CD4-positive, alpha-beta T cell treated with Interleukin-2 at 100 ng/mL for 4 hours (primary cell): ENCODE measurements at regions not wholly inside any gene's neighbourhood (a gene's known extent, or its start where the extent isn't known, plus 50 kb on each side); places are given as distances from the start of the nearest gene placed in this dataset.
A peak's percentile ranks its signal among the peaks of the same experiment; 100 is the strongest.

Source experiments
- DNase-seq: peaks from one replicate; pipeline ENCODE4 v3.0.0-alpha.2; 2020; ENCODE audit warnings: low spot score

GRCh38 chr3:117719316-117719926 lies 1009.8 kb downstream of the TUSC7 start:
- DNase-seq, result no peak

- DNase-seq, result no peak
Measured at GRCh38 chr3:117721866-117722265, 1012.3 kb downstream of the TUSC7 start.

- peak; percentile 2 for DNase-seq
Measured at GRCh38 chr3:117722856-117723255, 1013.3 kb downstream of the TUSC7 start.

- DNase-seq, result no peak
Measured at GRCh38 chr3:117723825-117724224, 1014.2 kb downstream of the TUSC7 start.

DNA sequence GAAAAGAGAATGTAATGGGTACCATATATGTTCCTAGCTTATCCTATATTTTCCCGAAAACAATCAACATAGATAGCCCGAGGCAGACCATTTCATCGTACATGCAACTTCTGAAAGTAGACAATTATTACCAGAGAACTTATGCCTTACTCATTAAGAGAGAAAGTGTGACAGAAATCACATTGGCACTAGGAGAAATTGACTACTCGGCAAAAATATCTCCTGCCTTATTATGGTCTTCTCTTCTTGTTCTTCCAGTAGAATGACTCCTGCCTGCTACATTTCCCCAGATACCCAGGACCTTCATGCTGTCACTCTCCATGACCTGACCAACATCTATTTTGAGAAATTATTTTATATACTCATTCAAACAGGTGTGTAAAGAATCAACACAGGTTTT lies 1015.7 kb downstream of the TUSC7 start:
- no peak for DNase-seq

DNA sequence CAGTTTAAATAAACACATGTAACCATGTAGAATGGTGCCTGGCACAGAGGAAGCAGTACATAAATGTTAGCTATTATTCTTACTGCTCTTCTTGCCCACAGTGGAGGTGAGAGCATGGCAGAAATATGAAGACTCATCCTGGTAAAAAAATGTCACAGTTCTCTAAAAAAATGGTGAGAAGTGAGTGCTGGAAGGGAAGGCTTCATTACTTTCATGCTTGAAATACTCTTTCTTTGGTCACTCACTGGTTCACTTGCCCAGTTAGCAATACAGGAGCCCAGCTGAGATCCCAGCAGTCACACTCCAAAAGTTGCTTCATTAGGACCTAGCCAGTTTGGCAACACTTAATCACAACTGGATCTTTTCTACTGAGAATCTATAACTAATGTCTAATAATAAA lies 1017.2 kb downstream of the TUSC7 start:
- no peak for DNase-seq

DNA sequence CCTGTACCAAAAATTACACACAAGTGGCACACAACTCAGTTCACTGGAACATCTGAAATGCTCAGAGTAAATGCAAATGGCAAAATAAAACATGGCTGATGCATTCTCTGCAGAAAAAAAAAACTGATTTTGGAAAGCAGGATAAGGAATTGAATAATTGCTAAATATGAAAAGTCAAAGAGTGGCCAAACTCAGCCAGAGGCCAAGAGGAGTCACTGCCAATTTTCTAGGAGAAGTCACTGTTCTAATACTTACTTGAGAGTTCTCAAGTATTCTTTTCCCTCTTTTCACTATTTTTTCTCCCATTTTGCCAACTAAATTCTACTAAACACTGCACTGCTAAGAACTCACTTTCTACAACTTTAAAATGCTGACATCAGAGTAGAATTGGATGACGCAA lies 1018.6 kb downstream of the TUSC7 start:
- DNase-seq, result no peak

DNA sequence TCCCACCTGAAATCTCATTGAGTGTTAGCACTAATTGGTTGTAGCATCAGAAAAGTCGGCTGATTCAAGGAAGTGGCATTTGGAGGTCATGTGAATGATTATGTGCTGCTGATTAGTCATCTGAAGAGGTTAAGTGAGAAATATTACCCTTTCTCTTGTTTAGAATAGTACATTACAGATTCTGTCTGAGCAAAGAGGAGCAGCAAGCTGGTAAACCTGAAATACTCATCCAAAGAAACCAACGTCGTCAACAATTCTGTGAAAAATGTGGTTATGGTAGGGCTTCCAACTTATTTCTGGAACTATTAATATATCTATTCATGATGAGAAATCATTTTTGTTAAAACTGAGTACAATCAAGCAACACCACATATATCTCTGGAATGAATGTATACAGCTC lies 1024.9 kb downstream of the TUSC7 start:
- DNase-seq, result no peak

- DNase-seq, result no peak
Measured at GRCh38 chr3:117735481-117736101, 1026.0 kb downstream of the TUSC7 start.

DNA sequence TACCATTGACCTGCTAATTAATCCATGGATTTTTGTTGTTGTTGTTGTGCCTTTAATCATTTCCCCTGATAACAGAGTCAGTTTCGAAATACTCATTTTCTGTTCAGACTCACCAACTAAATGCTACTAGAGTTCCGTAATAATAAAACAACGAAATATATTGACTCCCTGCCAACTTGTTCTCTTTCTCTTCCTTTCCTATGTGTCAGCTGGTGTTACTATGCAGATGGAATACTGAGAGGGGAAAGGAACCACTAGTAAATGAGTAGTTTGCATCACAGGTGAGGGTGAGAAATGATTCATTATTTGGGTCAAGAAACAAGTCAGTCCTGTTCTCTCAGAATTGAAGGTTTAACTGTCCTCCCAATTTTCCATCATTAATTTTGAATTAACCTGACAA lies 1027.3 kb downstream of the TUSC7 start:
- DNase-seq, result no peak

DNA sequence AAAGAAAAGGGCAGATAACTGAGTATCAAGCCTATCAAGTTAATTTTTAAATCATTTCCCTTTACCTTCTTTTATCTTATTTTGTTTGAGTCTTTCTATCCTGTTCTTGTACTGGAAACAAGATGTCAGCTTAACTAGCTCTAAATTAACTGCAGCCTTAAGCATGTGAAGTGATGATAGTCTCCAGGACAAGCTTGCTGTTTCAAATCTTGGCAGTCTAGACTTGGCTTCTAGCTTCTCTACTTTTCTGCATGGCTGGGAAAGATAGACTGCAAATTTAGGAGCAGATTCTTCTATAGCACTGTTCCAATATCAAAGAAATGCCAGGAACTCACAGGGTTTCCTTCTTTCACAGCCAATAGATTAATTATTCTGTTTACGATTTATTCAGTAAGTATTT lies 1034.4 kb downstream of the TUSC7 start:
- no peak for DNase-seq

DNA sequence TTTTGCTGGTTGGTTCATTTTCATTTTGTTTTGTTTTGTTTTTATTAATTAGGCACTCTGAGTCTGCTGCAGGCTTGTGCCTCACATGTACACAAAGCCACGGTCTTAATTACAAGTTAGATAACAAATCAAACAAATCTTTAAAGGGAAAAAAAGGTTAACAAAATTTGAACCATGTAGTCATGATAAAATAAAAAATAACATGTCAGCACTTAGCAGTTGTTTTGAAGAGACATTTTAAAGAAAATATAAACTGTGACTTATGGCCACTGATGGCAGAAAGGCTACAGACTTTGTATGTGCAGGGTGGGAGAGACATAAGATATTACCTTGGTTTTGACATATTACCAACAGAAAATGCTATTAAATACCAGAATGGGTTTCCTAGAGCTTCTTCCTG lies 1035.4 kb downstream of the TUSC7 start:
- DNase-seq, result no peak

DNA sequence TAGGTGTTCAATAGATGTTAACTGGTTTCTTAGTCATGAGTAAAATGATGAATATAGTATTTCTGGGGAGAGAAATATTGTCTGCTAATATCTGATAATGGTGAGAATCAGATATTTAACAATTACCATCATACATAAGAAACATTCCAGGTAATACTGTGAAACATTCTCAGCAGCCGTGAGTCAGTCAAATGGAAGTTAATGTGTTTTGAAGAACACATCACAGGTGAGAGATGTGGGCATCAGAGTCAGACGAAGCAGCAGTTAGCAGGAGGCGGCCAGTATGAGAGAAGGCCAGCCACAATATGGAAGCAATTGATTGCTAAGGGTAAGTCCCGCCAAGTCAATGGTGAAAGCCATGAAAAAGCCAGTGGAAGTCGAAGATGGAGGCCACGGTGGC lies 1035.9 kb downstream of the TUSC7 start:
- no peak for DNase-seq

DNA sequence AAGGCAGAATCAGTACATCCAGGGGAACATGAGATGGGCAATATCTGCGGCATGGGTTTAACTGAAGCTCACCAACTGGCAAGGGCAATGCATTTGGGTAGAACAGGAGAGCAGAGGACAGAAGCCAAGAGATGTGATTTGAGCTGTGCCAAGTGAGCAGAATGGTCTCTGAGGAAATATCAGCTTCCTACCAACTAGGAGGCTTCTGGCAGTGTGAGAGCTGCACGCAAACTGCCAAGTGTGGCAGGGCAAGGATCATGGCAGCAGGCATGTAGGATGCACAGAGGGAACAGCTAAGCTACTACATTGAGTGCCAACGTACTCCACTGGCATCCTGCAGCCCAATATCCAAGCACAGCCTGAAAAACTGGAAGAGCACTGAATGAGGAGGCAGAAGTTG lies 1036.5 kb downstream of the TUSC7 start:
- DNase-seq, result no peak

- DNase-seq, result no peak
Measured at GRCh38 chr3:117748131-117748530, 1038.6 kb downstream of the TUSC7 start.

GRCh38 chr3:117750674-117751269 lies 1041.2 kb downstream of the TUSC7 start:
- DNase-seq, result no peak

- no peak for DNase-seq
Measured at GRCh38 chr3:117751651-117752050, 1042.1 kb downstream of the TUSC7 start.

- DNase-seq, result no peak
Measured at GRCh38 chr3:117752984-117753717, 1043.6 kb downstream of the TUSC7 start.

DNA sequence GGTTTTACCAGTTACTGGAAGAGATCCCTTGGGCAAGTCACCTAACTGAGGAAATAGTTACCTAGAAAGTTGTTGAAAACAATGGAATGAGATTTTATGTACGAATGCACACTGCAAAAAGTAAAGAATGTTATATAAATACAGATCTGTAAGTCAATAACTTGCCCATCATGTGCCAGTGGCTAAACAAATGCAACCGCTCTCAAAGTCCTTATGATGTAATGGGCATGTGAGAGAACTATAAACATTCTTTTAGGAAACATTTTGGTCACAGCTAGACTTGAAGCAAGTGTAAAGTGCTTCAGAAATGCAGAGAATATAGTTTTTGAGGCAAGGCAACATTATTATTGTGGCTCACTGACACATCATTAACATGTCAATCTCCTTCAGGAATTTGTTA lies 1044.5 kb downstream of the TUSC7 start:
- DNase-seq, result no peak

DNA sequence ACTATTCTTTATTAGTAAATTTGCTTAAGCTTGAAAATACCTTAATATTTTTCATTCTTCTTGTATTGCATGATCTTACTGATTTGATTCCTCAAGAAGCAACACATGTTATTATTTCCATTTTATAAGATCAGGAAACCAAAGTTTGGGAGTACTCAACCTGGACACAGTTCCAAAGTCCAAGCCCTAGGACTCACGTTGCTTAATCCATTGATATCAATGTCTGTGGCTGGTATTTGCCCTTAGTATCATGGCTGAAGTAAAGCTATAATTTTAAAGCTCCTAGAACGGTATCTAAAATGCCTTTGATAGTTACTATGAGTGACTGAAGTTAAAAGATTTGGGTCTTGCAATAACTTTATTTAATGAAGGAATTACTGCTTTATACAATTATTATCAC lies 1045.3 kb downstream of the TUSC7 start:
- no peak for DNase-seq

DNA sequence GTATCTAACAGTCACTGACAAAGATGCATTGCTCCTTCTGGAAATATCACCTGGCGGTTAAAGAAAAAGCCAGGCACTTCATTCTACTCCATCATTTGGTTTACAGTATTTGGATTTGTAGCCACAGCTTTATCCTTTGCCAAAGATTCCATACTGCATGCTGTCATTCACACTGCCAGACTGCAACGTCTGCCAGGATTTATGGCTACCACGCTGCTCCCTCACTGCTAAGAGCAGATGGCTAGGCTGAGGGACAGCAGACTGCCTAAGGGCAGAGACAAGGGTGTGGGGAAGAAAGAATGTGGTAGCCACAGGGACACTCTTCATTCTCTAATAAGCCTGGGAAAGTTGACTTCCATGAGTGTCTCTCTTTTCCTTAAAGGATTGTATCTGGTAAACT lies 1047.0 kb downstream of the TUSC7 start:
- DNase-seq, result no peak

DNA sequence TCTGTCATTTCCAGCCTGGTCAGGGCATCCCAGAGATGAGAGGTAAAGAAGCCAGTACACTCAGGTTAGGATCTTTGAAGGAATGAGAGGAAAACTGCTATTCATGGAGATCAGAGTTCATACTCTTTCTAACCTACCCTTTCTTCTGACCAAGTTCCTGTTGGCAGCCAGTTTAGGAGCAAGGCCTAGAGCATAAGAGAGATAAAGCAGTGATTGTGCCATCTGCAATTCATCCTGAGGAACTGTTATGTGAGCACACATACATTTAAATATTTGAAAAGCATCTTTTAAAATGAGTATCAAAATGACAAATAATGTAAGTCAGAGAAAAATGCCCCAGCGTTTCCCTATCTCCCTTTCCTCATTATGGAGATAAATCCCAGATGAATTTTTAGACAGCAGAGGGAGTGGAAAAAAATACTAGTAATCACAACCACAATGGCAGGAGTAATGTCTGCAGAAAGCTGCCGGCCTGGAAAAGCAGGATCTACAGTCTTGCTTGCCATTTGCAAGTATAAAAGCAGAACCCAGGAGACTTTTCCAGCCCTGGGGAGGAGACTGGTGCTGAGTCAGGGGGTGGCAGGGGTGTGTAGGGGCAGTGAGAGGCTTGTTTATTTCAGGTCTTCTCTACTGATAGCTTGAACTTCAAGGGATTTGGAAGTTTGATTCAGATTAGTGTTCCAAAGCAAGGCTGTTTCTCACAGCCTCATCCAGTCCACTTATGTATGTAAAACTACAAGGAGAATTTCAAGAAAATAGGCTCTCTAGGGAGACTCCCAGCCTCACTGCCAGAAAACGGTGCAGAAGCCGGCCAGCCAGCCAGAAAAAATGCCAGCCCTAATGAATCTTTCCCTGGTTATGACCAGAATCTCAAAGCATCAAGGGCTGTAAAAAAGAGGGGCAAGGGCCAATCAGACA lies 1052.4 kb downstream of the TUSC7 start:
- DNase-seq, result no peak
